ENCODE measurements at regions not wholly inside any gene's neighbourhood (a gene's known extent, or its start where the extent isn't known, plus 50 kb on each side); places are given as distances from the start of the nearest gene placed in this dataset.

DNA sequence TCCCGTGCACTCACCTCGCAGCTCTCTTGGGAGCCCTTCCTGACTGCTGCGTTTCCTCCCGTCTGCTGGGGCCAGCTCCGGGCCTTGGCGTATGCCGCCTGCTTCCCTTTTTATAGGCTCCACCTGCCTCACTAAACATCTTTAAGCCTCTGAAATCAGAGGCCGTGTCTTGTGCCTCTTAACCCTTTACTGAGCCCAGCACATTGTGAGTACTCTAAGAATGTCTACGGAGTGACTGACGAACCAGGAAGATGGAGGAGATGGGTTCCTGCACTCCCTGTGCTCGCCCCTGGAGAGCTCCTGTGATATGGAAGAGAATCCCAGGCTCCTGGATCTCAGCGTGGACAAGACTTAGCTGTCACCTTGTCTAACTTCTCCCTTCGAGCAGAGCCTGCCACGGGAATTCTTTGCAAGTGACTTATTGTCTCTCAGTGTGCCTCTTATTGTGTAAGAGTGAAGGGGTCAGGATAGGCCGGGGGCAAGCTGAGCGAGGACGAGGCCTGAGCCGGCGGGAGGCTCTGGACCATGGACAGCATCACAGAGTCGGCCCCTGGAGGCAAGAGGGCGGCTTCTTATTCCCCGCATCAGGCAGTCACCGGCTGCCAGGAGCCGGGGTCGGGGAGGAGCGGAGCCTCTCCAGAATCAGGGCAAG is 70.9 kb upstream of the CCDC167 start:
- TF ChIP-seq, protein P1, sequence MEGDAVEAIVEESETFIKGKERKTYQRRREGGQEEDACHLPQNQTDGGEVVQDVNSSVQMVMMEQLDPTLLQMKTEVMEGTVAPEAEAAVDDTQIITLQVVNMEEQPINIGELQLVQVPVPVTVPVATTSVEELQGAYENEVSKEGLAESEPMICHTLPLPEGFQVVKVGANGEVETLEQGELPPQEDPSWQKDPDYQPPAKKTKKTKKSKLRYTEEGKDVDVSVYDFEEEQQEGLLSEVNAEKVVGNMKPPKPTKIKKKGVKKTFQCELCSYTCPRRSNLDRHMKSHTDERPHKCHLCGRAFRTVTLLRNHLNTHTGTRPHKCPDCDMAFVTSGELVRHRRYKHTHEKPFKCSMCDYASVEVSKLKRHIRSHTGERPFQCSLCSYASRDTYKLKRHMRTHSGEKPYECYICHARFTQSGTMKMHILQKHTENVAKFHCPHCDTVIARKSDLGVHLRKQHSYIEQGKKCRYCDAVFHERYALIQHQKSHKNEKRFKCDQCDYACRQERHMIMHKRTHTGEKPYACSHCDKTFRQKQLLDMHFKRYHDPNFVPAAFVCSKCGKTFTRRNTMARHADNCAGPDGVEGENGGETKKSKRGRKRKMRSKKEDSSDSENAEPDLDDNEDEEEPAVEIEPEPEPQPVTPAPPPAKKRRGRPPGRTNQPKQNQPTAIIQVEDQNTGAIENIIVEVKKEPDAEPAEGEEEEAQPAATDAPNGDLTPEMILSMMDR (IDR thresholded peaks at IDR 0.05) = no peak
- TF ChIP-seq POLR2AphosphoS5 (IDR thresholded peaks at IDR 0.05) (no peak), POLR2A (IDR thresholded peaks at IDR 0.05) (no peak)
